HG02610 (cell line): ENCODE measurements at regions not wholly inside any gene's neighbourhood (a gene's known extent, or its start where the extent isn't known, plus 50 kb on each side); places are given as distances from the start of the nearest gene placed in this dataset.
A peak's percentile ranks its signal among the peaks of the same experiment; 100 is the strongest.

Experiments used
- ATAC-seq: cut with Tn5 transposase; IDR thresholded peaks from one replicate; pipeline ENCODE4 v1.9.1; 2021; ENCODE audit warnings: mild to moderate bottlenecking, moderate library complexity; ENCODE audit not compliant: unreplicated experiment

DNA sequence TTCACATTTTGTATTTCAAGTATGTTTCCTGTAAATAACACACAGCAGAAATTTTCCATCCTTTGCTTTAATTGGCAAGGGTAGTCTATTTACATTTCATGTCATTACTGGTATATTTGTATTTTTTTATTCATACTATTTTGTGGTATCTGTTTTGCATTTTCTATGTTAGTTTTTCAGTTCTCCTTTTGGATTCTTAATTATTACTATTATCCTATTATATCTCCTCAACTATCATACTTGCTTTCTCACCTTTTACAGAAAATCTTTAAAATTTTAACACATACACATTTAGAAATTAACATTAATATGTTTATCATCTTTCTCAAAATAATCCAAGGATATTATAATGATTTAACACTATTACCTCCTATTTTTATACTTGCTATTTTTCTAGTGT lies 918.3 kb upstream of the MAP3K7 start:
- ATAC-seq = no peak

DNA sequence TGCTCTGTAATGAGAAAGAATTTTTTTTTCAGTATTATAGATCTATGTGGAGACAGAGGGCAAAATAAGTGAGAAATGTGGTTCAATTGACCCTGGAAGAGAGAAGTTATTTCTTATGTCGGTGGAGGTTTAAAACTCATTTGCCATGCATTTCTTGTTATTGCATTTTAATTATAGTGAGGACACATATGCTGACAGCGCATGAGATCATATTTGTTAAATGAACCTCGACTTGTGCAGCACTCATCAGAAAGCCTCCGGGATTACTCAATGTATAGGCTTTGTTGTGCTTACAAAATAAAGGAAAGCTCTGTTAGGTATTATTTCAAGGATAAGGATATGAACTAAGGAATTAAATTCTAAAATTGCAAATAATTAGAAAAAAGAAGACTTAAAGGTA lies 915.1 kb upstream of the MAP3K7 start:
- ATAC-seq = no peak

DNA sequence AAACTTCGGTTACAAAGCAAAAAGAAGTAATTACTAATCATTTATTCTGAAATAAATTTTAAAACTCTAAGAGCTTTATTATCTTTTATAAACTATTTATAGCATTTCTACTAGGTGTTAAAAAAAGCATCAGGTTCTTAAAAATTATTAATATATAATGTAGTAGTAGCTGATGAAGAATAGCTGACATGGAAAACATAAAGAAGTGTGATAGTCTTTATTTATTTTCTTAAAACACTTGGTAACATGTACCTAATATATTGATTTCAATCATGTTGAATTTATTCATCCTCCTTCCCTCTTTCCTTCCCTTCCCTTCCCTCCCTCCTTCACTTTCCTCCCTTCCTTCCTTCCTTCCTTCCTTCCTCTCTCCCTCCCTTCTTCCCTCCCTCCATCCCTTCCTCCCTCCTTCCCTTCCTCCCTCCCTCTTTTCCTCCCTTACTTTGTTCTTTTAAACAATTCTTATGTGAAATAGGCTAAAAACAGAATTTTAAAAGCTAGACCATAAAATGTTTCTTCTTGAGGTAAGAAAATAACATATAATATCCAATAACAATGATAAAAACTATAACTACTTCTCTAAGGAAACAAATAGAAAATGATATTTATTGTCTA lies 913.9 kb upstream of the MAP3K7 start:
- ATAC-seq = no peak

DNA sequence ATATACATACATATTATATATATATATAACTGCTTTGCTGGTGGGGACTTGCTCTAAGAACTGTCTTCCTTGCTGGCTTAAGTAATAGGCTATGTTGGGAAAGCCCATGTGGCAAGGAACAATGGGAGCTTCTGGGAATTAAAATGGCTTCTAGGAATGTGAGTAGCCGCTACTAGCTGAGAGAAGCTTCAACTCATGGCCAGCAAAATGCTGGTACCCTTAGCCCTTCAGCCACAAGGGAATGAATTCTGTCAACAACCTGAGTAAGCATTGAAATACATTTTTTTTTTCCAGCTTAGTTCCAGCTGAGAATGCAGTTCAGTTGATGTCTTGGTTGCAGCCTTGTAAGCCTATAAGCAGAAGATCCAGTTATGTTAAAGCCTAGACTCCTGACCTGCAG lies 911.7 kb upstream of the MAP3K7 start:
- no peak for ATAC-seq

DNA sequence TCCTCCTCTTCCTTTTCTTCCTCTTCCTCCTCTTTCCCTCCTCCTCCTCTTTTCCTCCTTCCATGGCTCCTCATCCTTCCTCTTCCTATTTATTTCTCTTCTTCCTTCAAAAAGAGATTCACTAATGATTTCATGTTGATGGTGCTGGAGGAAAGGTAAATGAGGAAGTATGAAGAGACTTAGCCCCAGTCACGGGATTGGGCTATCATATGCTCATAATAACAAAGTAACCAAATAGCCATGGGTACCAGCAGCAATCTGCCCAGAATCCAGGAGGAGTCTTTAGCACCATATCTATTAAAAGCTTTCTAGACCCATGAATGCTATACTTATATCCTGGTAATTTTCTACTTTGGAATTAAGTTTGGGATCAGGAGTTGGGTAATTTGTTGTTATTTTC lies 910.9 kb upstream of the MAP3K7 start:
- ATAC-seq = no peak

DNA sequence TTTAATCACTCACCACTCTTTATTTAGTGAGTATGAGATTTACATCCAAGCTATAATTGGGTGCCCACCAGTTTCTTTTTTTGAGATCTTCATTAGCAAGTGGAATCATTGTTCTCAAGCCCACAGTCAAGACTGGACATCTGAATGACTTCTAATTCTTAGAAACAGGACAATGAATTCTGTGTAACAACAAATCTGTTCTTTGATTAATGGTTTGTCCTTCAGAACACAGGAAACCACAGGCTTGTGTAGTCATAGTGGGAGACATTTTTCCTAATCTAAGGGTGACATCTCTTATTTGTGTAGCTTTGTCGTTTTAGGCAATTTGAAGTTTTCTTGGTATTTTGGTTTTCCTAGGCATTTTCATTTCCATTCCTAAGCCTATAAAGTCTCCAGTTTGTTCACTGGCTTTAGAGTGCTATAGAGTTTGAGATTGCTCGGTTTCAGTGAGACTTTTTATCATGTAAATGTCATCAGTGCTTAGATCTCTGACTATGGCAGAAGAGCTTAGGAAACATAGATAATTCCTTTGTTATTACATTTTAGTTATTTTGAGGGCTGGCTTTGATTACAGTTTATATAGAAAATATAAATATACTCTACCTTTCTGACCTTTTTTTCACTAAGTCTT lies 903.9 kb upstream of the MAP3K7 start:
- ATAC-seq = peak; percentile 38

DNA sequence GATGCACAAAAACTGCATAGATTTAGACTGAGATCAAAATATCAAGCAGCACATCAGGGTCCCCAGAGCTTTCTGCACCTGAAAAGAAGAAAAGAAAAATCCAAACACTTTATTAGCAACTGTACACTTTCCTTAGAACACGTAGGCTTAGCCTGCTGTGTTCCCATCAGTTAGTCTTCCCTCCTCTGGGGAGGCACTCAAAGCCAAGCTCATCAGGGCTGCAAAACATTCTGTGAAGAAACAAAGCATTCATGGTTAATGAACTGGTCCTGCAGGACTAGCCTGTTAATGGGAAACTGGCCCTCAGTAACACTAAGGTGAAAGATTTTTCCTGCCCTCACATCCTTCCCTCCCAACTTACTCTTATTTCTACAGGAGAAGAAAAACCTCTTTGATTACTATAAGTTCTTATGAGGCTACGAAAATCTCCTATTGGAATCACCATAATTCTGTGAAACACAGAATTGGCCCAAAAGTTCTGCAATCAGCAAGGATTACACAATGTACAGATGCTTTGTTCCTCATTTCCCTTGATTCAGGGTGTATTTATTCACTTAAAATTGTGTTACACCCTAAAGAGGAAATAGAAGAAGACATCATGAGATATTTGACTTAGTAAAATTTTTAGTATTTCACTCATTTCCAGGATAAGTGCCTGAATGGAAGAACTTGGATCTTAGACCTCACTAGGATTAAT lies 901.0 kb upstream of the MAP3K7 start:
- no peak for ATAC-seq

DNA sequence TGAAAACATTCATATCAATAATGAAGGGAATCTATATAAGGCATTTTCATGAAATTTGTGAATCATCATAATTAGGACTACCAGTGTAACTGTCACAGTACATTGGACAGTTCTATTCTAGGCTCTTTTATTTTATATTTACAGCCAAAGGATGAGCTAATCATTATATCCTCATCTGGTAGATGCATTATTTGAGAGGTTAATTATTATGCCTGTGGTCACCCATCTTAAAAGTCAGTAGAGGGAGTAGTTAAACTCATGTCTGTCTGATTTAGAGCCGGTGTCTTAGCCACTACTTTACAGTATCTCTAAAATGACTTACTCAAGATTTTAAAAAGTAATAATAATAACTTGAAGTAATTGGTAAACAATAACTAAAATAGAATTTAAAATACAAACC lies 899.3 kb upstream of the MAP3K7 start:
- ATAC-seq = no peak

DNA sequence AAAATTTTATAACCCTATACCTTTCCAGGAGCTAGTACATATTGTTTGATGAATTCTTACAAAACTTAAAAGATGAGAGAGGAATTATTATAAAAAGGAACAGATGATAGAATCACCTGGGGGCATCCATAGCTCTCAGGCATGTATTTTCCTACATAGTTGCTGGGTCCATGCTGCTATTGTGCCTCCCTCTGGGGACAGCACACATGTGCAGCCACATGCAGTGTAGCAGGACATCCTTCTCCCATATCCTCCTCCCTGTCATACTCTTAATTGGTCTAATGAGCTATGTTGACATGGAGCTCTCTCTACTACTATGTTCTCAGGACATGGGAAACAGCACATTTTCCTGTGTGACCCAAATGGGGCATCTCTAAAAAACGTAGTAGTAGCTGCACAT lies 898.2 kb upstream of the MAP3K7 start:
- ATAC-seq = no peak

DNA sequence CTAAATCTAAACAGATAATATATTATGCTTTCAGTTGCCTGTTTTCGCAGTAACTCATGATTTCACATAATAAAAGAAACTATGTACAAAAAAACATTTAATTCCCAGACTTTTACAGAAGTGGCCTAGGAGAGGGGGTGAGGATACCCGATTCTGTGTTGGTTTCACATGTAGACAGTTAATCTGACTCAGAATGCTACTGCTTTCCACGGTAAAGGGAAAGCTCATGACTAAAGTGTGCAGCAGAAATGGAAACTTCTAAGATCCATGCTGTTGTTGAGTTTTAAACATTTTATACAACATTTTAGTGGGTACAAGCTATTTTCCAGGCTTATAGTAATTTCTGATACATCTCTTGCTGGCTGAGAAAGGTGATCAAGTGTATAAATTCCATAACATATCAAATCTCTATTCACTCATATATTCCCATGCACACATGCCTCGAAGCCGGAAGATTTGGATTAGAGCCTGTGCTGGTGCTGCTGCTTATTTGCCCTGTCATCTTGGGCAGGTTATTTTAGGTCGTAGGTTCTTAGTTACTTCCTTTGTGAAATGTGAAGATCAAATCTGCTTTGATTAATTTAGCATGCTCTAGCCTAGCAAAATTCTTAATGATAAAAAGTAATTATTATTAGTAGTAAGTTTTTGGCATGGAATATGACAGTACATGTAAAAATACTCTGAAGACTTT lies 896.7 kb upstream of the MAP3K7 start:
- ATAC-seq = peak; percentile 56

DNA sequence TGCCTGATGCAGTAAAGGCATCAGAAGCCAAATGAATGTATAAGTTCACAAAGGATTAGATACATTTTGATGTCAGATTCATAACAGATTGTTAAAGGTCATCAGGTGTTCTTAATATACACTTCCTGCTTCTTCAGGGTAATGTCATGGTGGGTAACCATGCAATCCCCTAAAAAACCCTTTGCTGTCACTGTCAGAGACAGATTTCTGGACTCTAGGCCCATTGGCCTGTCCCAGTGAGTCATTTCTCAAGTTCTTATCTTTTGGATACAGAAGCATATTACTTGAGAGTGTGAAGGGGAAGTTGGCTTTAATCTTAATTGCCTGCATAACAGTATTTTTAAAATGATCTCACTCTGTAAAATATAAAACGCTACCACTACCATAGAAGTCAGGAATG lies 895.6 kb upstream of the MAP3K7 start:
- peak; percentile 90 for ATAC-seq

DNA sequence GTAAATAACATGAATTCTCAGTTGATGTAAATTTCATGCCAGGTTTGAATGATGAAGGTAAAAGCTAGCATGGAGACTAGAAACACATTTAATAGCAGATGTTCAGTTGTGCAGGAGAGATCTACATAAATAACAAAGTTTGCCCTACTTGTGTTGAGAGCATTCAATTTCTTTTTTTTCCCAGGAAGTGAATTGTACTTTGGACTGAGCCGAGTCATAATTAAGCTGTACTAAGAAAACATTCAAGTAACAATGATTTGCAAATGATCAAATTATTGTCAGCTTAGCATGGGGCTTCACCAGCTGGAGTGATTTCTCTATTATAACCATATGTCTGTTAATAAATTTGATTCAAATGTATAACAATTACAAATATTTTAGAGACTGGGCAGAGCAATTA lies 893.5 kb upstream of the MAP3K7 start:
- ATAC-seq = no peak

DNA sequence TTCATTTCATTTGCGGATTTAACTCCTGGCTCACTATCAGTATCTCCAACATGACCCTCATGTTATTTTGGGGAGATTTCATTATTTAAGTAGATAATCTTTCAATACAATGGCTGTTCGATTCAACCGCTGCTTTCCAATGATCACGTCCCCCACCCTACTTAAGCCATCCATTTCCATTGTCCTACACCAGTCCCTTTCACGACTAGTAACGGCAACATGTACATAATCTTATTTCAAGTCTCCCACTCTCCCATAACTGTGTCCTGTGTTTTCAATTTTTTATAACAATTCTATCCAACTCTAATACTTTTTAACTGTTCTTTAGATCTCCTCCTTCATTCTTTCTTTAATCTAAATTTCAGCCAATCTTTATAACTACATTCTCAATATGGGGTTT lies 890.8 kb upstream of the MAP3K7 start:
- no peak for ATAC-seq

DNA sequence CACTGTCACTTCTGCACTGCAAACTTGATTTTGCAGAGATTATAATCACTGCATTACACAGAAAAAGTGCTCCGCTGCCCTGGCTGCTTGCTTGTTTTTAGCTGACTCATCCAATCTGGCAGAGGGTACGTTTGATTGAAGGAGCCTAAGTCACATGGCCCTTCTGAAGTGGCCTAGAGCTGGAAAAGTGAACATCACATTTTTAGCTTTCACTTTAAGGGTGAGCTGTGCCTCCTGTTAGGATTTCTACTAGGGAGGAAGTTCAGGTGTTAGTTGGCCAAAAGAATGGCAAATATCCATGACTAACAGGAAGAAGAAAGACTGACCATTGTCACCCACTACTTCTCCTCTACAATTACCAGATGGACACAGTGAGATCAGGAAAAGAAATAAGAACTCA lies 889.1 kb upstream of the MAP3K7 start:
- ATAC-seq = peak; percentile 86

DNA sequence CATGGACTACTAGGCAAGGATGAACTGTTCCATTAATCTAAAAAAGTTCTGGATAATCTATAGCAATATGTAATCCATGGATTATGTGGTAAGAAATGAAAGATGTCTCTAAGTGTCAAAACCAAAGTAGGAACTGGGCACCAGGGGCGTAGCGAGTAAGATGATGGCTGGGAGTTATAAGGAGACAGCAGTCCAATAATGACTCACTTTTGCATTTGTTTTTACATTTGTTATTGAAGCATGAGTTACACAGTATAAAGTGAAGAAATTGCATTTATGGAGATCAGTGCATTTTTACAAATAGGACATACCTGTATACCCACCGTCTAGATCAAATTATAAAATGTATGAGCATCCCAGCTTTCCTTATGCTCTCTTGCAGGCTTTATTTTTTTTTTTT lies 878.5 kb upstream of the MAP3K7 start:
- ATAC-seq = no peak

DNA sequence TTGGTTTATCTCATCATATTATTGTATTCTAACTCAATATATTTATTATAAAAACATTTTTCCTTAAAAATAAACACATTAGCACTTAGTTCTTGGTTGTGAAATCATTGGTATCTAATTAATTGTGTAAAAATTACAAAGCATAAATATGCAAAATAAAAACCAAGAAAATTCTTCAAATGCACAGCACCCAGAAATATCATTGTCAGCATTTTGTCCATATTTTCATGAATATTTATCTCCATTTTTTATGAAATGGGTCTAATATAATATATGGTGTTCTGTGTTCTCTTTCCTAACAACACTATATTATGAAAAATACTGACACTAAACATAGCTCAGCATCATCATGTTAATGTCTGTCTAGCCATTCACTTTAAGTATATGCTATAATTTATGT lies 877.8 kb upstream of the MAP3K7 start:
- ATAC-seq = no peak

DNA sequence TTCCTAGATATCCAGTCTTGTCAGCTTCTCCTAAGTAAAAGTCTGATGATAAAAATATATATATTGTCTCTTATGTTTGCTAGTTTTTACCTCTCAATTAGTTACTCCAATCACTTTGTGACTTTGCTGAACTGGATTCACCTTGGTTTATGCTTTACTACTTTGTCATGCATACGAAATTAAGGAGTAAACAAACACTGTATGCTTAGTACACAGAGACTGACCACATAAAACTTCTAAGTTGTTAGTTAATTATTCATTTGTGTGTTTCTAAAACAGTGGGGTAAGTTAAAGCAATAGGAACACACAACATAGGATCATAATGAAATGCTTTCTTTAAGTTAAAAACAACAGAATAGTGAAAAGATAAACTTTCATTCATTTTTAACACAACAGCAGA lies 877.3 kb upstream of the MAP3K7 start:
- ATAC-seq = no peak

DNA sequence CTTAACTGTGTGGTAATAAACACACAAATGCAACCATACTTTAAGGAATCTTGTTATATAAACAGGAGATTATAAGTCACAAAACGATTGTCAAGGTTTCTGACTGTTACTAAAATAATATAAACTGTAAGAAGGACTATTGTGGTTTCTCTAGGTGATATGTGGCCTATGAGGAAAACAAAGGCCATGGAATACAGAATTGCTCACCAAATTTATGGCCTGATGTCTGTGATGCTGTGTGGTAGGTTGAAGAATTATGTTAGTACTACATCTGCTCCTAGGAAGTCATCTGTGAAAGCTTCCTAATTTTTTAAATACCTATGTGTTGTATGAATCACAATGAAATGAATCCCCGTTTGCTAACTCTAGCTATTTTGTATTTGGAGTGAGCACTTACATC lies 875.4 kb upstream of the MAP3K7 start:
- ATAC-seq = no peak

DNA sequence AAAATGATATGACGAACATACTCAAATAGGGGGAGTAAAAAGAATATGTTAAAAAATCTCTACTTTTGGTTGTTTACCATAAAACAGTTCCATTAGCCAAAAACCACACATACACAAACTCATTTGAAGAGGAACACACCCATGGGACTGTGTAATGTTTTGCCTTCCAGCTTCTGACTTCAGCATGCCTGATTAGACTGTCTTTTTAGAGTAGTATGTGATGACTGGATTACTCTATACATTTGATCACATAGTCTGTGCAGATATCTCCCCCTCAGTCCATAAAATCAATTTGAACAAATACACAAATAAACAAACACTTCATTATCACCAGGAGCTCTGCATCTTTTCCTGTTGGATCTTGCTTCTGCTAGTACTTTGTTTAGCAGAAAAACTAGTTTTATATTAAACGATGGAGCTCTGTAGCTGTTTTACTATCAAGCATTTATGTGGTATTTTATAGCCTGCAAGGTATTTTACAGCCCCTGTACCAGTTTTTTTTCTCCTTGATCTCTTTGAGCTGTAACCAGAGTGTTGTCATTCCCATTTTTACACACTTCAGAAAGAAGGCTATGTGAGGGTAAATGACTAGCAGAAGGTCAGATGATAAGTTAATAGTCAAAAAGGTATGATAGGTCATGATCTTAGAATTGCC lies 866.5 kb upstream of the MAP3K7 start:
- ATAC-seq = no peak

DNA sequence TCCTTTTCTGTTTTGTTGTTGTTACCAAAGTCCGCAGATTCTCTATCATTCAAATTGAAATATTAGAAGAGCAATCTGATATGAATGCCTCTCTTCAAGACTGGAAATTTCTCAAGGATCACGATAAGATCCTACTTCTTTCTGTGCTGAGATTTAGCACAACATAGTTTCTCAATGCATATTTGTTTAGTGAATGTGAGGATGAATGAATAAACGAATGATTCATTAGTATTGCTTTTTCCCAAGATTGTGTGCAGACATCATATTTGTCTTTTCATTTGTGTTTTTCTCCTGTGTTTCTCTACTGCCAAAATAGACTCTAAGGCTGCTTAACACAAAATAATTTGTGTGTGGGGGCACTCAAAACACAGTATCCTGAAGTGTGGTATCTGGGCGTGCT lies 862.7 kb upstream of the MAP3K7 start:
- no peak for ATAC-seq

DNA sequence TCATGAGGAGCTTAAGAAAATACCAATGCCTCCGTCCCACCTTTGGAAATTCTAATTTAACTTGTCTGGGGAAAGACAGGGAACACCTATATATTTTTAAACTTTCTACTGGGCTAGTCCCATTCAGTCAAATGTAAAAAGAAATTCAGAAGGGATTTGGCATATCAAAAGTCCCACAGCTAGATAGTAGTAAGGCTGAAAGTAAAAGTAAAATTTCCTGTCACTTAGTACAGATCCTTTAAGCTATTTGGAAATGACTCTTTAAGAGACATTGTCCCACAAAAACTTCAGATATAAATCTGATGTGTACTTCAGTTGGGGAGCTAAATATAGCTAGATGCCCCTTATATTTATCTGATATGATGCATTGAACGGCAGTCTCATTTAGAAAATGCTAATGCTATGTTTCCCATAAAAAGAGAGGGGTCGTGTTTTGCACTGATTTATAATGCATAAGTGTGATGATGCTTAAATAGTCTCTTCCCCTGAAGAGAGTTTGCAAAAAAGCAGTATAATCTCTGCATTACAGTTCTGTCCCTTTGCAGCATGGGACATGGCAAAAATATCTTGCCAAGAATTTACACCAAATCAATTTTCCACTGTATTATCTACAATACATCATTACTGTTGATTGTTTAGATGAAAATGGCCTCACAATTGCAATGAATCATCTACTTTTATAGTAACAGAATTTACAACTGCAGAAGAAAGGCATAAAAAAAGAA lies 860.8 kb upstream of the MAP3K7 start:
- peak; percentile 88 for ATAC-seq
